ENCODE measurements at regions not wholly inside any gene's neighbourhood (a gene's known extent, or its start where the extent isn't known, plus 50 kb on each side); places are given as distances from the start of the nearest gene placed in this dataset.
A peak's percentile ranks its signal among the peaks of the same experiment; 100 is the strongest.

GRCh38 chr2:5509362-5509761 lies 182.8 kb upstream of the SOX11 start:
- WGBS, 2 experiments, result 93 to 95% methylated on average over 7 of the region's 7 CpGs
- H3K36me3 ChIP-seq (ENCODE audit: control insufficient read depth, insufficient read depth, low read length), result no peaks in the 10 kb centered on the region
- H3K4me3 ChIP-seq (ENCODE audit: insufficient read depth, low read depth, low read length), result no peak overlapping the region
- H3K9me3 ChIP-seq (ENCODE audit: control insufficient read depth, low read length), result no peaks in the 10 kb centered on the region
- H3K4me1 ChIP-seq (ENCODE audit: control insufficient read depth, insufficient read depth, low read length), result peaks cover 13% of the 10 kb centered on the region
- no peak overlapping the region for H3K27ac ChIP-seq (ENCODE audit: insufficient read depth, low read depth, low read length, poor library complexity, severe bottlenecking)
- H3K27me3 ChIP-seq (ENCODE audit: control insufficient read depth, insufficient read depth, low read length, poor library complexity, severe bottlenecking), result no peaks in the 10 kb centered on the region

DNA sequence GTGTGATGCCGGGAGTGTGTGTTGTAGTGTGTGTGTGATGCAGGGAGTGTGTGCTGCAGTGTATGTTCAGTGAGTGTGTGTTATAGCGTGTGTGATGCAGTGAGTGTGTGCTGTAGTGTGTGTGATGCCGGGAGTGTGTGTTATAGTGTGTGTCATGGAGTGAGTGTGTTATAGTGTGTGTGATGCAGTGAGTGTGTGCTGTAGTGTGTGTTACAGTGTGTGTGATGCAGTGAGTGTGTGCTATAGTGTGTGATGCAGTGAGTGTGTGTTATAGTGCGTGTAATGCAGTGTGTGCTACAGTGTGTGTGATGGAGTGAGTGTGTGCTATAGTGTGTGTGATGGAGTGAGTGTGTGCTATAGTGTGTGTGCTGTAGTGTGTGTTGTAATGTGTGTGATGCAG lies 182.1 kb upstream of the SOX11 start:
- WGBS, 2 experiments, result 68 to 70% methylated on average over 4 of the region's 4 CpGs
- no peaks in the 10 kb centered on the region for H3K27me3 ChIP-seq (ENCODE audit: control insufficient read depth, insufficient read depth, low read length, poor library complexity, severe bottlenecking)
- no peaks in the 10 kb centered on the region for H3K9me3 ChIP-seq (ENCODE audit: control insufficient read depth, low read length)
- no peak overlapping the region for H3K27ac ChIP-seq (ENCODE audit: insufficient read depth, low read depth, low read length, poor library complexity, severe bottlenecking)
- H3K4me1 ChIP-seq (ENCODE audit: control insufficient read depth, insufficient read depth, low read length), result peaks cover 13% of the 10 kb centered on the region
- no peaks in the 10 kb centered on the region for H3K36me3 ChIP-seq (ENCODE audit: control insufficient read depth, insufficient read depth, low read length)
- H3K4me3 ChIP-seq (ENCODE audit: insufficient read depth, low read depth, low read length), result no peak overlapping the region

DNA sequence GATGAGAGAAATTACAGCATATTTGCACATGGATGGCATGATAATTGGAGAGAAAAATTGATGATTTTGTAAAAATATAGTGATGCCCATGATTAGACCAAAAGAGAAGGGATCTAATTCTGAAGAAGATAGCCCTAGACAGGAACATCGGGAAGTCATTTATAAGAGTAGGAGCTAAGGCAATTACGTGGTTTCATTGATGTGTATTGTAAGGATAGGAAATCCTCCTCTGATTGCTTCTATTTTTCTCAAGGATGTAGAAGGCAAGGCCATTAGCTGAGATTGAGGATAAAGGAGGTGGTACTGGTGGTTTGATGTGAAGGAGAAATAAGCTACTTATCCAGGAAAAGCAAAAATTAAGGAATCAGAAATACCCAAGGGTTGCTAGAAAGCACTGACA lies 176.5 kb upstream of the SOX11 start:
- Histone ChIP-seq H3K9me3 (ENCODE audit: control insufficient read depth, low read length) (no peaks in the 10 kb centered on the region), H3K4me3 (ENCODE audit: insufficient read depth, low read depth, low read length) (no peak overlapping the region), H3K27me3 (ENCODE audit: control insufficient read depth, insufficient read depth, low read length, poor library complexity, severe bottlenecking) (no peaks in the 10 kb centered on the region), H3K4me1 (ENCODE audit: control insufficient read depth, insufficient read depth, low read length) (no peaks in the 10 kb centered on the region), H3K27ac (ENCODE audit: insufficient read depth, low read depth, low read length, poor library complexity, severe bottlenecking) (no peak overlapping the region), H3K36me3 (ENCODE audit: control insufficient read depth, insufficient read depth, low read length) (no peaks in the 10 kb centered on the region)
- 91 to 98% methylated on average over 2 of the region's 2 CpGs for WGBS, 2 experiments

GRCh38 chr2:5519286-5519685 lies 172.9 kb upstream of the SOX11 start:
- Histone ChIP-seq H3K27me3 (ENCODE audit: control insufficient read depth, insufficient read depth, low read length, poor library complexity, severe bottlenecking) (no peaks in the 10 kb centered on the region), H3K4me1 (ENCODE audit: control insufficient read depth, insufficient read depth, low read length) (no peaks in the 10 kb centered on the region), H3K4me3 (ENCODE audit: insufficient read depth, low read depth, low read length) (no peak overlapping the region), H3K9me3 (ENCODE audit: control insufficient read depth, low read length) (no peaks in the 10 kb centered on the region), H3K36me3 (ENCODE audit: control insufficient read depth, insufficient read depth, low read length) (no peaks in the 10 kb centered on the region), H3K27ac (ENCODE audit: insufficient read depth, low read depth, low read length, poor library complexity, severe bottlenecking) (no peak overlapping the region)

- H3K27ac ChIP-seq (ENCODE audit: insufficient read depth, low read depth, low read length, poor library complexity, severe bottlenecking), result peak overlapping the region; percentile 28
- H3K4me3 ChIP-seq (ENCODE audit: insufficient read depth, low read depth, low read length), result no peak overlapping the region
- 67% methylated on average over 7 of the region's 7 CpGs for WGBS, 2 experiments
- no peaks in the 10 kb centered on the region for H3K36me3 ChIP-seq (ENCODE audit: control insufficient read depth, insufficient read depth, low read length)
- H3K27me3 ChIP-seq (ENCODE audit: control insufficient read depth, insufficient read depth, low read length, poor library complexity, severe bottlenecking), result no peaks in the 10 kb centered on the region
- H3K4me1 ChIP-seq (ENCODE audit: control insufficient read depth, insufficient read depth, low read length), result no peaks in the 10 kb centered on the region
- H3K9me3 ChIP-seq (ENCODE audit: control insufficient read depth, low read length), result no peaks in the 10 kb centered on the region
Observed at GRCh38 chr2:5520463-5520972, 171.7 kb upstream of the SOX11 start.

DNA sequence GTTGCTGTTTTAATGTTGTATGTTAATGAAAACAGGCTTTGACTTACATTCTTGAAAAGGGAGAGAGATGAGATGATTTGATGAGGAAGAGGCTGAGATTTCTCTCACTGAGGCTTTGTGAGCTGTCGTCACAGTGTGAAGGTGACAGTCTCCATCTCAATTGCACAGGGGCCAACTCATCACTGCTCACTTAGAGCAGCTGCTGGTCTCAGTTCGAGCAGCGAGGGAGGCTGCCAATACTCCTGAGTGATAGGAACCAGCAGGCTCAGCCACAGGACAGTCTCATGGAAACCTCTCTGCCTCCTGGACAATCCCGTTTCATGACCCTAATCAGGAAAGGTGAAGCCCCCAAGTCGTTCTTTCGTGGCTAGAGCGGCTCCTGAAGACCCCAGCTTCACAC lies 170.7 kb upstream of the SOX11 start:
- Histone ChIP-seq H3K4me1 (ENCODE audit: control insufficient read depth, insufficient read depth, low read length) (no peaks in the 10 kb centered on the region), H3K9me3 (ENCODE audit: control insufficient read depth, low read length) (no peaks in the 10 kb centered on the region), H3K27ac (ENCODE audit: insufficient read depth, low read depth, low read length, poor library complexity, severe bottlenecking) (no peak overlapping the region), H3K36me3 (ENCODE audit: control insufficient read depth, insufficient read depth, low read length) (no peaks in the 10 kb centered on the region), H3K4me3 (ENCODE audit: insufficient read depth, low read depth, low read length) (no peak overlapping the region), H3K27me3 (ENCODE audit: control insufficient read depth, insufficient read depth, low read length, poor library complexity, severe bottlenecking) (no peaks in the 10 kb centered on the region)
- WGBS, 2 experiments, result 81 to 84% methylated on average over 7 of the region's 7 CpGs

GRCh38 chr2:5524551-5524950 lies 167.6 kb upstream of the SOX11 start:
- H3K27me3 ChIP-seq (ENCODE audit: control insufficient read depth, insufficient read depth, low read length, poor library complexity, severe bottlenecking), result no peaks in the 10 kb centered on the region
- no peak overlapping the region for H3K4me3 ChIP-seq (ENCODE audit: insufficient read depth, low read depth, low read length)
- H3K4me1 ChIP-seq (ENCODE audit: control insufficient read depth, insufficient read depth, low read length), result no peaks in the 10 kb centered on the region
- H3K9me3 ChIP-seq (ENCODE audit: control insufficient read depth, low read length), result no peaks in the 10 kb centered on the region
- no peaks in the 10 kb centered on the region for H3K36me3 ChIP-seq (ENCODE audit: control insufficient read depth, insufficient read depth, low read length)
- WGBS, 2 experiments, result 83 to 100% methylated on average over 1 of the region's 1 CpG
- H3K27ac ChIP-seq (ENCODE audit: insufficient read depth, low read depth, low read length, poor library complexity, severe bottlenecking), result no peak overlapping the region

DNA sequence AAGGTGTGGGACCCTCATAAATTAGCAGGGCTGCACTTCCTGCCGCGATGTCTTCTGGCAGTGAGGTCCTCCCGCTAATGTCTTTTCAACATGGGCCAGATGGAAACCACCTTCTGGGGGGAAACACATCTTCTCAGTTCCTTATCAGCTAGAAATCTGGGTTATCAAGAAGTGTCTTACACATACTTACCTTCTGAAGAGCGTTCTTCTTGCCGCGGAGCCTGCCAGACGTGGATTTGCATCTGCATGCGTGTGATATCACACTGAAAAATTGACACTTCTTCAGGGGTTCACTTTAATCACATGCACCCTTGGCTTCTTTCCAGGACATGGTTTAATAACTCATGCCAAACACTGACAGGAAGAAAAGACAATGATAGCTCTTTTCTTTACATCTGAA lies 163.5 kb upstream of the SOX11 start:
- H3K9me3 ChIP-seq (ENCODE audit: control insufficient read depth, low read length), result no peaks in the 10 kb centered on the region

GRCh38 chr2:5530011-5530696 lies 162.0 kb upstream of the SOX11 start:
- 94 to 95% methylated on average over 11 of the region's 11 CpGs for WGBS, 2 experiments
- Histone ChIP-seq H3K4me3 (ENCODE audit: insufficient read depth, low read depth, low read length) (no peak overlapping the region), H3K36me3 (ENCODE audit: control insufficient read depth, insufficient read depth, low read length) (no peaks in the 10 kb centered on the region), H3K27me3 (ENCODE audit: control insufficient read depth, insufficient read depth, low read length, poor library complexity, severe bottlenecking) (no peaks in the 10 kb centered on the region), H3K4me1 (ENCODE audit: control insufficient read depth, insufficient read depth, low read length) (no peaks in the 10 kb centered on the region), H3K9me3 (ENCODE audit: control insufficient read depth, low read length) (no peaks in the 10 kb centered on the region), H3K27ac (ENCODE audit: insufficient read depth, low read depth, low read length, poor library complexity, severe bottlenecking) (no peak overlapping the region)

More for the DNA sequence above, 163.5 kb upstream of the SOX11 start:
- WGBS, 2 experiments, result 93 to 94% methylated on average over 8 of the region's 8 CpGs
- Histone ChIP-seq H3K27me3 (ENCODE audit: control insufficient read depth, insufficient read depth, low read length, poor library complexity, severe bottlenecking) (no peaks in the 10 kb centered on the region), H3K27ac (ENCODE audit: insufficient read depth, low read depth, low read length, poor library complexity, severe bottlenecking) (no peak overlapping the region), H3K4me3 (ENCODE audit: insufficient read depth, low read depth, low read length) (no peak overlapping the region), H3K4me1 (ENCODE audit: control insufficient read depth, insufficient read depth, low read length) (no peaks in the 10 kb centered on the region), H3K36me3 (ENCODE audit: control insufficient read depth, insufficient read depth, low read length) (no peaks in the 10 kb centered on the region)

DNA sequence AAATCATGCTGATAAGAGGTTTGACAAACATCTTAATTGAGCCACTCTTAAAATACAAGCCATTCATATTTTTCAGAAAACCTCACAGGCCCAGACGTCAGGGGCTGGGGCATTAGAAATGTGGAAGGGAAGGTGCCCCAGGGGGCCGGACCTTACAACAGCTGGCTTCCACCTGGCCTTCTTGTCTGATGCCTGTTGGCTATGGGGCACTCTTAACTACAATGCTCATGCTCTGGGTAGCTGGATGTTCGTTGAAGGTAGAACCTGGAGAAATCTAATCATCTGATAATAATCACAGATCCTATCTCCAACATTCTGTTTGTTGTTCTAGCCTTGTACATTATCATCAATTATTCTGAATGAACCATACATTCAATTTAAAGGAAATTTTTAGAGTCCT lies 156.9 kb upstream of the SOX11 start:
- no peak overlapping the region for H3K4me3 ChIP-seq (ENCODE audit: insufficient read depth, low read depth, low read length)
- H3K27ac ChIP-seq (ENCODE audit: insufficient read depth, low read depth, low read length, poor library complexity, severe bottlenecking), result no peak overlapping the region
- H3K36me3 ChIP-seq (ENCODE audit: control insufficient read depth, insufficient read depth, low read length), result no peaks in the 10 kb centered on the region
- 84 to 85% methylated on average over 3 of the region's 3 CpGs for WGBS, 2 experiments
- no peaks in the 10 kb centered on the region for H3K9me3 ChIP-seq (ENCODE audit: control insufficient read depth, low read length)
- no peaks in the 10 kb centered on the region for H3K27me3 ChIP-seq (ENCODE audit: control insufficient read depth, insufficient read depth, low read length, poor library complexity, severe bottlenecking)
- no peaks in the 10 kb centered on the region for H3K4me1 ChIP-seq (ENCODE audit: control insufficient read depth, insufficient read depth, low read length)

All from ectodermal cell (in vitro differentiated cells).